HG03442 (cell line): ENCODE measurements at regions not wholly inside any gene's neighbourhood (a gene's known extent, or its start where the extent isn't known, plus 50 kb on each side); places are given as distances from the start of the nearest gene placed in this dataset.
"Not testable (repeated sequence)": the region's sequence is repeated elsewhere in the genome, so short reads cannot be mapped to it uniquely, and the experiment has no call there.

ENCODE experiments used
- ATAC-seq: cut with Tn5 transposase; IDR thresholded peaks from one replicate; pipeline ENCODE4 v1.9.1; 2021; ENCODE audit warnings: mild to moderate bottlenecking, moderate library complexity; ENCODE audit not compliant: unreplicated experiment

GRCh38 chr4:100907465-100908454 lies 389.9 kb upstream of the EMCN start:
- ATAC-seq = no peak

DNA sequence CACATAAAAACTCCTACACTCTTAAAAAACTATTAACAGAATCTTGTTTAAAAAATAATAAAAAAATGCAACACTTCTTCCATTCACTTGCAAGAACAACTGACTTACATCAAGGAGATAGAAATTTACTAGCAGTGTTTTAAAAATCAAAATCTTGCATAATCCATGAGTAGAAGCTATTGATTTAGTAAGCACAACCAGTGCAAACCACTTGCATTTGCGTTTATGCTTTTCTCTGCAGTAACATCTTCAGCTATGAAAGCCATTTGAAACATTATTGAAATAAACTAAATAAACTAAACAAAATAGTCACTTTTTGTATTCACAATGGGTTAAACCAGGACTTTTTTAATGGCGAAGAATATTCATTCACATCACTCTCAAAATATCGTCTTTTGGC lies 389.2 kb upstream of the EMCN start:
- no peak for ATAC-seq

DNA sequence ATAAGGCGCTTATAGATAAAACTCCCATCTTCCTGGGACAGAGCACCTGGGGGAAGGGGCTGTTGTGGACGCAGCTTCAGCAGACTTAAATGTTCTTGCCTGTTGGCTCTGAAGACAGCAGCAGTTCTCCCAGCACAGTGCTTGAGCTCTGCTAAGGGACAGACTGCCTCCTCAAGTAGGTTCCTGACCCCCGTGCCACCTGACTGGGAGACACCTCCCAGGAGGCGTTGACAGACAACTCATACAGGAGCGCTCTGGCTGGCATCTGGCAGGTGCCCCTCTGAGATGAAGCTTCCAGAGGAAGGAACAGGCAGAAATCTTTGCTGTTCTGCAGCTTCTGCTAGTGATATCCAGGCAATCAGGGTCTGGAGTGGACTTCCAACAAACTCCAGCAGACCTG lies 383.1 kb upstream of the EMCN start:
- not testable (repeated sequence) for ATAC-seq

GRCh38 chr4:100900134-100900533 lies 382.3 kb upstream of the EMCN start:
- no peak for ATAC-seq

- ATAC-seq = no peak
These were observed 381.0 kb upstream of the EMCN start for GRCh38 chr4:100898844-100899243.

GRCh38 chr4:100895556-100896197 lies 377.9 kb upstream of the EMCN start:
- ATAC-seq = peak; percentile 86

DNA sequence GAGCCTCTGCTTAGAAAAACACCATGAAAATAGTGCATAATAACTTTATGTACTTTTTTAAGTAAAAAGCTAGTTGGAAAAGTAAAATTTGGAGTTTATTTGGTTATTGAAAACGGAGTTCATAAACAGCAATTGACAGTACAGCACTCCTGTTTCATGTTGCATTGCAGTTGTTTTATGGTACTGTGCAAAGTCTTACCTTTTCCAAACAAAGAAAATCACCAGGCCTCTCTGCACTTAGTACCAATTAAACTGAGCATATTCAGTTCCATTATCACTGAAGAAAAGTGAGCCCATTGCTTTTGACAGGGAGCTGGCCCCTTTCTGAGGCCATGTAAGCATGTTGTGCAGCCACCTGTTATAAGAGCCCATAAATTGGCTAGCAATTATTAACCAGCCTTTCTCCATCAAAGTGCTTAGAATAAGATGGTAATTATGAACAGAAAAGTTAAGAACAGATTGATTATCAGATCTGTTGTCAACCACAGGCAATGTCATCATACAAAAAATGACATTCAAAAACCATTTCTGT lies 376.6 kb upstream of the EMCN start:
- ATAC-seq = no peak

GRCh38 chr4:100891808-100892207 lies 374.0 kb upstream of the EMCN start:
- ATAC-seq = no peak

- ATAC-seq = no peak
These were observed 372.1 kb upstream of the EMCN start for GRCh38 chr4:100889898-100890297.

- peak; percentile 83 for ATAC-seq
These were observed 371.6 kb upstream of the EMCN start for GRCh38 chr4:100889401-100889800.

- no peak for ATAC-seq
These were observed 364.8 kb upstream of the EMCN start for GRCh38 chr4:100882661-100883060.

DNA sequence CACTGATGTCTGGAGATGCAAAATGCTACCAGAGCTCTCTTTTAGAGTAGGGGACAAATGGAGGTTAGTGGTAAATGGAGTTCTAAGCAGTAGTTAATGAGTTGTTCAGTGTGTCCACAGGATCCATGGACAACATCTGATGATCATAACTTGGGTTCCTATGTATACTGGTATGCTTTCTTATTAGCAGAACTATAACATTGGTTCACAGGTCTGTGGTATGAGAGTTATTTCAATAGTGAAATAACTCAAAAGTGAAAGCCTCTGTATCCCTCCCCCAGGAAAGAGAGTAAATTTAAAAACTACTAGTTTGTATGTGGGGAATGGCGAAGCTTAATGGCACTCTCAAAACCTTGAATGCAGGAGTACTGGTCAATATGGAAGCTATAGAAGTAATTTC lies 363.5 kb upstream of the EMCN start:
- no peak for ATAC-seq

DNA sequence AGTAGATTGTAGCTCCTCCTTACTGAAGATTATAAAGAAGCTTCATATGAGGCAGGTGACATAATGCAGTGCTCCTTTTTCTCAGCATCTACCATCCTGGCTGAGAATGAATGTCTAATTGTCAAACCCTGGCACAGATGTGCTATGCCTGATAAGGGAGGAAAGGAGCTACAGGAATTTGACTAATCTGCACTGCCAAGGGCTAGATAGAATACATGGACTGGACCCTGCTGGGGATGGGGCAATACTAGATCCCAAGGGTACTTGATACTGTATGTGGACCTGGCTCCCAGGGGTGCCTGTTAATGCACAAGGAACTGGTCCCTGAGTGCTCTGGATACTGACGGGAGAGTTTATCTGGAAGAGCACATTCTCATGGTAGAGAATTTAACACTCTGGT lies 362.2 kb upstream of the EMCN start:
- ATAC-seq = no peak

GRCh38 chr4:100879471-100879870 lies 361.6 kb upstream of the EMCN start:
- ATAC-seq = no peak

DNA sequence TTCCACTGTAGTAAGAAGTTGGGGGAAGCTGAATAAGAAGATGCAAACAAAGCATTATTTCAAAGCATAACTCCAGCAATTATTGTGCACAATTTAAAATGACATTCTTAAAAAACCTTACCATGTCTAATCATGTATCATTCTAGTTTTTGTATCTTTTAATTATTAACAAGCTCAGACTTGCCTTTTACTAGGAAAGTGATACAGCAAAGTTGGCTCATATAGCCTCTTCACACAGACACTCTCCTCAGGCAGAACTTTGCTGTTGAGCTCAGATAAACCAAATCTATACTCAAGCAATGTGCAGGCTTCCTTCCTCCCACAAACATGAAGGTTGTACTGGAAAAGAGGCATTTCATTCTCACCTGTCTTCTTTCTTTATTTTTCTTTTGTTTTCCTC lies 358.7 kb upstream of the EMCN start:
- no peak for ATAC-seq

DNA sequence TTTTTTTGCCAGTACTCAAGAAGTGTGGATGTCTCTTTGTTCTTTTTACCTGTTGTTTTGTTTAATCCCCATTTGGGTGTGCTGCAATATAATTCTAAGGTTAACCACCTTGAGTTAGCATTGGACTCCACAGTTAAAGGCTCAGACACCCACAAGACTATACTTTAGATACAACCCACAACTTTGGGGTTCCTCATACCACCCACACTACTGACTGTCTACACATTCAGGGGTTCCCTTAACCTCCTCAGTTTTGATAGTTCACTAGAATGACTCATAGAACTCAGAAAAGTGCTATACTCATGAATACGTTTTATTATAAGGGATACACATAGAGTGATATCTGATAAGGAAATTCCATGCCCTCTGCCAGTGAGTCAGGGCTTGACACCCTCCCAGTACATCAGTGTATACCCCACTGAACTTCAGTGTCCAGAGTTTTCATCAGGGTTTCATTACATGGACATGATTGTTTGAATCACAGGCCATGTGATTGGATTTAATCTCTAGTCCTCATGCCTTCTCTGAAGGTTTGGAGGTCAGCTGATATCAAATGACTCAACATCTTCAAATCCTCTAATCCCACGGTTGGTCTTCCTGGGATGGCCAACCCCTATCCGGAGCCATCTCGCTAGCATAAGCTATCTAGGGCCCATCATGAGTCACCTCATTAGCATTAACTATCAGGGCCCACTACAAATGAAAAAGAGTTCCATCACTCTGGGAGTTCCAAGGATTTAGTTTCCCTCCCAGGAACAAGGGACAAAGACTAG lies 357.7 kb upstream of the EMCN start:
- ATAC-seq = no peak

GRCh38 chr4:100872811-100873210 lies 355.0 kb upstream of the EMCN start:
- ATAC-seq = no peak

GRCh38 chr4:100870940-100871772 lies 353.3 kb upstream of the EMCN start:
- no peak for ATAC-seq

GRCh38 chr4:100869276-100869675 lies 351.5 kb upstream of the EMCN start:
- no peak for ATAC-seq

GRCh38 chr4:100868281-100868680 lies 350.5 kb upstream of the EMCN start:
- not testable (repeated sequence) for ATAC-seq
